ENCODE measurements at regions not wholly inside any gene's neighbourhood (a gene's known extent, or its start where the extent isn't known, plus 50 kb on each side); places are given as distances from the start of the nearest gene placed in this dataset.

- no peaks in the 10 kb centered on the region for H3K27me3 ChIP-seq (ENCODE audit: control insufficient read depth, insufficient read depth, low read length)
- H3K4me1 ChIP-seq (ENCODE audit: control insufficient read depth, insufficient read depth, low read length): peaks cover 31% of the 10 kb centered on the region
- H3K9me3 ChIP-seq (ENCODE audit: control insufficient read depth, insufficient read depth, low read length): no peaks in the 10 kb centered on the region
- H3K4me3 ChIP-seq (ENCODE audit: low read depth, low read length): no peak overlapping the region
- no peak overlapping the region for H3K9ac ChIP-seq (ENCODE audit: low read depth, low read length)
- H3K36me3 ChIP-seq (ENCODE audit: control insufficient read depth, insufficient read depth, low read length): no peaks in the 10 kb centered on the region
Observed at GRCh38 chr3:72411126-72411525, 437.1 kb downstream of the SHQ1 start.

GRCh38 chr3:72408983-72409779, 439.1 kb downstream of the SHQ1 start:
- Histone ChIP-seq H3K9me3 (ENCODE audit: control insufficient read depth, insufficient read depth, low read length) (no peaks in the 10 kb centered on the region), H3K4me3 (ENCODE audit: low read depth, low read length) (no peak overlapping the region), H3K36me3 (ENCODE audit: control insufficient read depth, insufficient read depth, low read length) (no peaks in the 10 kb centered on the region), H3K9ac (ENCODE audit: low read depth, low read length) (no peak overlapping the region), H3K4me1 (ENCODE audit: control insufficient read depth, insufficient read depth, low read length) (peaks cover 39% of the 10 kb centered on the region), H3K27me3 (ENCODE audit: control insufficient read depth, insufficient read depth, low read length) (no peaks in the 10 kb centered on the region)

GRCh38 chr3:72407766-72408165, 440.5 kb downstream of the SHQ1 start:
- H3K36me3 ChIP-seq (ENCODE audit: control insufficient read depth, insufficient read depth, low read length): no peaks in the 10 kb centered on the region

GRCh38 chr3:72405943-72406566, 442.2 kb downstream of the SHQ1 start:
- H3K27me3 ChIP-seq (ENCODE audit: control insufficient read depth, insufficient read depth, low read length): no peaks in the 10 kb centered on the region
- H3K4me1 ChIP-seq (ENCODE audit: control insufficient read depth, insufficient read depth, low read length): peaks cover 47% of the 10 kb centered on the region
- no peaks in the 10 kb centered on the region for H3K9me3 ChIP-seq (ENCODE audit: control insufficient read depth, insufficient read depth, low read length)
- H3K9ac ChIP-seq (ENCODE audit: low read depth, low read length): no peak overlapping the region
- H3K36me3 ChIP-seq (ENCODE audit: control insufficient read depth, insufficient read depth, low read length): no peaks in the 10 kb centered on the region
- no peak overlapping the region for H3K4me3 ChIP-seq (ENCODE audit: low read depth, low read length)

More at GRCh38 chr3:72407766-72408165, 440.5 kb downstream of the SHQ1 start:
- Histone ChIP-seq H3K27me3 (ENCODE audit: control insufficient read depth, insufficient read depth, low read length) (no peaks in the 10 kb centered on the region), H3K9me3 (ENCODE audit: control insufficient read depth, insufficient read depth, low read length) (no peaks in the 10 kb centered on the region), H3K4me1 (ENCODE audit: control insufficient read depth, insufficient read depth, low read length) (peaks cover 46% of the 10 kb centered on the region), H3K4me3 (ENCODE audit: low read depth, low read length) (no peak overlapping the region), H3K9ac (ENCODE audit: low read depth, low read length) (no peak overlapping the region)

GRCh38 chr3:72401005-72401545, 447.2 kb downstream of the SHQ1 start:
- Histone ChIP-seq H3K4me3 (ENCODE audit: low read depth, low read length) (no peak overlapping the region), H3K4me1 (ENCODE audit: control insufficient read depth, insufficient read depth, low read length) (peaks cover 31% of the 10 kb centered on the region), H3K27me3 (ENCODE audit: control insufficient read depth, insufficient read depth, low read length) (no peaks in the 10 kb centered on the region), H3K9ac (ENCODE audit: low read depth, low read length) (no peak overlapping the region), H3K9me3 (ENCODE audit: control insufficient read depth, insufficient read depth, low read length) (no peaks in the 10 kb centered on the region), H3K36me3 (ENCODE audit: control insufficient read depth, insufficient read depth, low read length) (no peaks in the 10 kb centered on the region)

- H3K36me3 ChIP-seq (ENCODE audit: control insufficient read depth, insufficient read depth, low read length): no peaks in the 10 kb centered on the region
- no peaks in the 10 kb centered on the region for H3K27me3 ChIP-seq (ENCODE audit: control insufficient read depth, insufficient read depth, low read length)
- no peaks in the 10 kb centered on the region for H3K9me3 ChIP-seq (ENCODE audit: control insufficient read depth, insufficient read depth, low read length)
- peaks cover 20% of the 10 kb centered on the region for H3K4me1 ChIP-seq (ENCODE audit: control insufficient read depth, insufficient read depth, low read length)
- no peak overlapping the region for H3K4me3 ChIP-seq (ENCODE audit: low read depth, low read length)
- H3K9ac ChIP-seq (ENCODE audit: low read depth, low read length): no peak overlapping the region
Observed at GRCh38 chr3:72398781-72399180, 449.5 kb downstream of the SHQ1 start.

GRCh38 chr3:72397586-72397985, 450.7 kb downstream of the SHQ1 start:
- H3K4me1 ChIP-seq (ENCODE audit: control insufficient read depth, insufficient read depth, low read length): peaks cover 18% of the 10 kb centered on the region
- H3K36me3 ChIP-seq (ENCODE audit: control insufficient read depth, insufficient read depth, low read length): no peaks in the 10 kb centered on the region
- H3K9ac ChIP-seq (ENCODE audit: low read depth, low read length): no peak overlapping the region
- H3K27me3 ChIP-seq (ENCODE audit: control insufficient read depth, insufficient read depth, low read length): no peaks in the 10 kb centered on the region
- no peak overlapping the region for H3K4me3 ChIP-seq (ENCODE audit: low read depth, low read length)
- no peaks in the 10 kb centered on the region for H3K9me3 ChIP-seq (ENCODE audit: control insufficient read depth, insufficient read depth, low read length)

- Histone ChIP-seq H3K27me3 (ENCODE audit: control insufficient read depth, insufficient read depth, low read length) (no peaks in the 10 kb centered on the region), H3K9ac (ENCODE audit: low read depth, low read length) (no peak overlapping the region), H3K4me1 (ENCODE audit: control insufficient read depth, insufficient read depth, low read length) (peaks cover 17% of the 10 kb centered on the region), H3K4me3 (ENCODE audit: low read depth, low read length) (no peak overlapping the region), H3K36me3 (ENCODE audit: control insufficient read depth, insufficient read depth, low read length) (no peaks in the 10 kb centered on the region), H3K9me3 (ENCODE audit: control insufficient read depth, insufficient read depth, low read length) (no peaks in the 10 kb centered on the region)
Observed at GRCh38 chr3:72396899-72397298, 451.3 kb downstream of the SHQ1 start.

- Histone ChIP-seq H3K4me3 (ENCODE audit: low read depth, low read length) (no peak overlapping the region), H3K4me1 (ENCODE audit: control insufficient read depth, insufficient read depth, low read length) (peaks cover 16% of the 10 kb centered on the region)
Observed at GRCh38 chr3:72395776-72396311, 452.4 kb downstream of the SHQ1 start.

GRCh38 chr3:72393455-72393854, 454.8 kb downstream of the SHQ1 start:
- Histone ChIP-seq H3K27me3 (ENCODE audit: control insufficient read depth, insufficient read depth, low read length) (no peaks in the 10 kb centered on the region), H3K4me1 (ENCODE audit: control insufficient read depth, insufficient read depth, low read length) (peaks cover 23% of the 10 kb centered on the region), H3K9me3 (ENCODE audit: control insufficient read depth, insufficient read depth, low read length) (no peaks in the 10 kb centered on the region), H3K4me3 (ENCODE audit: low read depth, low read length) (no peak overlapping the region), H3K9ac (ENCODE audit: low read depth, low read length) (no peak overlapping the region), H3K36me3 (ENCODE audit: control insufficient read depth, insufficient read depth, low read length) (no peaks in the 10 kb centered on the region)

More at GRCh38 chr3:72395776-72396311, 452.4 kb downstream of the SHQ1 start:
- Histone ChIP-seq H3K9me3 (ENCODE audit: control insufficient read depth, insufficient read depth, low read length) (no peaks in the 10 kb centered on the region), H3K36me3 (ENCODE audit: control insufficient read depth, insufficient read depth, low read length) (no peaks in the 10 kb centered on the region), H3K27me3 (ENCODE audit: control insufficient read depth, insufficient read depth, low read length) (no peaks in the 10 kb centered on the region), H3K9ac (ENCODE audit: low read depth, low read length) (no peak overlapping the region)

- H3K27me3 ChIP-seq (ENCODE audit: control insufficient read depth, insufficient read depth, low read length): no peaks in the 10 kb centered on the region
- H3K36me3 ChIP-seq (ENCODE audit: control insufficient read depth, insufficient read depth, low read length): no peaks in the 10 kb centered on the region
- H3K4me1 ChIP-seq (ENCODE audit: control insufficient read depth, insufficient read depth, low read length): peaks cover 30% of the 10 kb centered on the region
- no peak overlapping the region for H3K9ac ChIP-seq (ENCODE audit: low read depth, low read length)
- no peak overlapping the region for H3K4me3 ChIP-seq (ENCODE audit: low read depth, low read length)
- no peaks in the 10 kb centered on the region for H3K9me3 ChIP-seq (ENCODE audit: control insufficient read depth, insufficient read depth, low read length)
Observed at GRCh38 chr3:72391659-72392058, 456.6 kb downstream of the SHQ1 start.
